H1 (cell line): ENCODE measurements at regions not wholly inside any gene's neighbourhood (a gene's known extent, or its start where the extent isn't known, plus 50 kb on each side); places are given as distances from the start of the nearest gene placed in this dataset.

Experiments
- ASH2L ChIP-seq: fragments of 200-600, 300-600 bp; sonication (generic); IDR thresholded peaks from one replicate; pipeline ENCODE4 v1.7.1; 2017; ENCODE audit warnings: low read length
- BCL11A ChIP-seq, 2 experiments: IDR thresholded peaks; one replicate each; pipeline ENCODE4 v1.6.1; 2011; ENCODE audit warnings: low read depth in 2 of 2, low read length in 2 of 2, mild to moderate bottlenecking in 2 of 2
- CBX8 ChIP-seq: fragments of 300-800, 300-1000 bp; sonication (generic); IDR thresholded peaks from 2 replicates; pipeline ENCODE4 v1.7.1; 2016; ENCODE audit warnings: low read depth, low read length, borderline replicate concordance
- CTCF ChIP-seq, 3 experiments: IDR thresholded peaks; 1 replicate in 2 of 3; 2 replicates in 1 of 3; pipeline versions ENCODE4 v1.5.1 to v1.6.1; 2011; ENCODE audit warnings: low read length in 3 of 3, mild to moderate bottlenecking in 3 of 3, inconsistent platforms in 2 of 3, low read depth in 1 of 3, moderate library complexity in 1 of 3; ENCODE audit not compliant: insufficient read depth in 1 of 3; ENCODE audit errors: control extremely low read depth in 1 of 3
- EZH2 ChIP-seq: fragments of 200-600 bp; sonication (generic); IDR thresholded peaks from 2 replicates; pipeline ENCODE4 v1.7.1; 2012; ENCODE audit warnings: low read depth, mild to moderate bottlenecking, moderate library complexity, low read length, inconsistent platforms; ENCODE audit not compliant: severe bottlenecking
- HDAC6 ChIP-seq: IDR thresholded peaks from one replicate; pipeline ENCODE4 v1.7.1; 2012; ENCODE audit warnings: low read depth, mild to moderate bottlenecking, inconsistent platforms, low read length, moderate library complexity
- POLR2A ChIP-seq, 2 experiments: IDR thresholded peaks; 1 replicate in 1 of 2; 2 replicates in 1 of 2; pipeline ENCODE4 v1.6.1; 2011; ENCODE audit warnings: low read depth in 2 of 2, low read length in 2 of 2, mild to moderate bottlenecking in 2 of 2; ENCODE audit errors: control extremely low read depth in 1 of 2
- POLR2AphosphoS5 ChIP-seq: IDR thresholded peaks from 2 replicates; pipeline ENCODE4 v1.6.1; 2011; ENCODE audit warnings: low read depth, low read length
- SP1 ChIP-seq: IDR thresholded peaks from 2 replicates; pipeline ENCODE4 v1.6.1; 2011; ENCODE audit warnings: low read depth, low read length
- YY1 ChIP-seq: IDR thresholded peaks from 2 replicates; pipeline ENCODE4 v1.6.1; 2011; ENCODE audit warnings: low read depth, mild to moderate bottlenecking, low read length
- ZNF274 ChIP-seq: IDR thresholded peaks from 2 replicates; pipeline ENCODE4 v1.7.0; 2012; ENCODE audit warnings: low read length, borderline replicate concordance; ENCODE audit errors: extremely low read depth

- TF ChIP-seq POLR2AphosphoS5 (no peak), ZNF274 (no peak), CTCF (IDR thresholded peaks at IDR 0.05; ENCODE audit: control extremely low read depth in 1 of 3, insufficient read depth in 1 of 3, low read depth in 1 of 3, low read length in 3 of 3) (no peak), EZH2 (no peak), ASH2L (no peak), SP1 (no peak), BCL11A (IDR thresholded peaks at IDR 0.05; ENCODE audit: low read depth in 2 of 2, low read length in 2 of 2) (no peak), HDAC6 (no peak), YY1 (no peak), CBX8 (no peak), POLR2A (IDR thresholded peaks at IDR 0.05; ENCODE audit: control extremely low read depth in 1 of 2, low read depth in 2 of 2, low read length in 2 of 2) (no peak)
Measured at GRCh38 chr3:112747624-112748023, 99.0 kb downstream of the CD200R1L start.
